Effector CD8-positive, alpha-beta T cell (primary cell): ENCODE measurements at regions not wholly inside any gene's neighbourhood (a gene's known extent, or its start where the extent isn't known, plus 50 kb on each side); places are given as distances from the start of the nearest gene placed in this dataset.
"Not testable (repeated sequence)": the region's sequence is repeated elsewhere in the genome, so short reads cannot be mapped to it uniquely, and the experiment has no call there.

Experiments
- DNase-seq: peaks from one replicate; lab custom pipeline; 2025; lab: John Stamatoyannopoulos, UW

DNA sequence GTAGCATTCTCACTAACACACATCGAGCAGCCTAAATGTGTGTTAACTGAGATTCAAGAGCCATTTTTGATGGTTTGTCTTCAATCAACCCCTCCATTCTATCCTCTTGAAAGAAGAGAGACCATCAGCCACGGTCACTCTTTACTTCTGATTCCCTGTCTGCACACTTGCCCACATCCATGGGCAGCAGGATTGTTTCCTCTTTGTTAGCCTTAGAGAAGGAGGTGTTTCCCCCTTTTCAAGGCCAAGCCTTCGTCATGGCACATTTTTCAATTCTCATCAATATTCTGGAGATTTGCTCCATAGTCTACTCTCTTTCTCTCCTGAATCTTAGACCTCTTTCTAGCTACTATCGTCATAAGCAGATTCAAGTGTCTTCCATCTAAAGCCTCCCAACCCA lies 522.4 kb upstream of the NAALADL2 start:
- DNase-seq: no peak

DNA sequence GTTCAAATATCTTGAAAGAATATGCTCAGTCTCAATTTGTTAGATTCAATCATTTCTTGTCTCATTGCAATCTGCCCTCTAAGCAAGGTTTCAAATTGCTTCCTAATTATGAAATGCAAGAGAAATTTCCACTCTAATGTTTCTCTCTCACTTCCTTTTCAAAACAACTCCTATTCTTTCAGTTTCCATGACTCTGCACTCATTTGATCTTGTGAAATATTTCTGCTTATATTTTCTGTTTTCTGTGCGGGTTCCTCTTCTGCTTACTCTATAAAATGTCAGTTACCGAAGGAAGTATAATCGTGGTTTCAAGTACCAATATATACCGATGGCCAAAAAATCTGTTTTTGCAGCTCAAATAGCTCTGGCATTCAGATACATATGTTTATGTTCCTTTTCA lies 521.9 kb upstream of the NAALADL2 start:
- DNase-seq: no peak

DNA sequence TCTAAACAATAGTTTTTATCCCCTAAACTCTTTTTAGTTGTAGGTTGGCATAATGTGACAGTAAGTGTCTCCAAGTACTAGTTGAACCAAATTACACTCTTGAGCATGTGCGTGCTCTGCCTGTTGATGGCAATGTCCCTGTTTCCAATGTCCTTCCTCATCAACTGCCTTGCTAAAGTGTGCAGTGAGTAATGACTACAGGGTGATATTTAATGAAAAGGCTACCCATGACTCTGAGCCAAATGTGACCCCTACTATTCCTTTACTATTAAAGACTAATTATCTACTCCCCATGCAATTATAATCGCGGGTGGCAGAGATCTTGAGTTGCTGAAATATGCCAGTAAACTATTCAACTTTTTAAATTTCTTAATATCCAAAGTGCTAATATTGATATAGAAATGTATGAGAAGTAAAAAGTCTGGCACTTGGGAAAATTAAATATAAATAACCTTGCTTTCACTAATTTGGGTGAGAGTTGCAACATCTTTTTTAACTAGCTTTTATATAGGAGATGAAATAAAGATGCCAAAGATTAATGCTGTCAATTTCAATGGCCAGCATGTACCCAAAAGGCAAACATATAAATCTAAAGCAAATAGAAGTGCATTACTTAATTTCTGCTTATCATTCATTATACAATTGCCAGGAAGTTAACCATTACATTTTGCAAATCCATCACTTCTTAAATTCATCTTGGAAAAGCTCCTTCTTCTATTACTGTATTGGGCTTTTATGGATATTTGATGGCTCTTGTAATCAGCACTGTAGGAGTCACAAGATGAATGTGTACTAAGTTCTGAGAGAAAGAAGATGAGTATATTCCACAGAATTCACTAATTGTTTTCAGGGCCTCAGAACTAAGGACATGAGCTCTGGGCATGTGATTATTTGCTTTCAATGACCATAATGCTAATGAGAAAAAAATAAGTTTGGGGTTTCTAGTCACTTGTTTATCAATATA lies 518.2 kb upstream of the NAALADL2 start:
- DNase-seq: no peak

DNA sequence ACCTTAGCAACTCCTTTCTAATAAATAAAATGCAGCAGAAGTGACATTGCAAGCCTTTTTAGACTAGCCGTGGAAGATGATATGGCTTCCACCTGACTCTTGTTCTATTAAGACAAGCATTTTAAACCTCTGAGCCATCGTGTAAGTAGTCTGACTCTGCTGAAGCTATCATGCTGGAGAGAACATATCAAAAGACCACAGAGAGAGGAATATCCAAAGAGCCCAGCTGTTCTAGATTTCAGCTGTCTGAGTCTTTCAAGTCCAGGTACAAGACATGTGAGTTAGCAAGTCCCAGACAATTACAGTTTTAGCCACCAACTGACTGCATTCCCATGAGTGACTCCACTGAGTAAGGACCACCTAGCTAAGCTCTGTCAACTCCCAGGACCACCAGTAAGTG lies 517.0 kb upstream of the NAALADL2 start:
- no peak for DNase-seq

DNA sequence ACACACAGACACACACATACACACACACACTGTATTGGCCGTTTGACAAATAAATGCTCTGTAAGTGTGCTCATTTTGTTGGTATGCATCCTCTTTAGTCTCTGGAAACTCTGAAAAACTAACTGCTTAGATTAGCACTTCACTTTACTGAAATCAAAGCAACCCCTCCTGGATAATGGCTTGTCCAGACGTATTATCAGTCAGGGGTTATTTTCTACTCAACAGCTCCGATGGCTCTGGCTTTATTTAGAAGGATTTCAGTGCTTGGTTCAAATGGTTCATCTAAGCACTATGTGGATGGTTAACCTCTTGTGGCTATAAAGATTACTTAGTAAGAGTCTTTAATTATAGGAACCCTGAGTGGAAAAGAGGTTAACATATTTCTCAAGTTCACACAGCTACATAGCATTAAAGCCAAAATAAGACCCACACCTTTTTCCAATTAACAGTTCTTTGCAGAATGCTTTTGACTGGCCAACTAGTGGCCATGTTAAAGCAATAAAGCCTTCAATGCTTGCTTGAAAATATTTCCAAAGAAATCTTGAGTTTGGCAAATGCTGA lies 516.1 kb upstream of the NAALADL2 start:
- no peak for DNase-seq

DNA sequence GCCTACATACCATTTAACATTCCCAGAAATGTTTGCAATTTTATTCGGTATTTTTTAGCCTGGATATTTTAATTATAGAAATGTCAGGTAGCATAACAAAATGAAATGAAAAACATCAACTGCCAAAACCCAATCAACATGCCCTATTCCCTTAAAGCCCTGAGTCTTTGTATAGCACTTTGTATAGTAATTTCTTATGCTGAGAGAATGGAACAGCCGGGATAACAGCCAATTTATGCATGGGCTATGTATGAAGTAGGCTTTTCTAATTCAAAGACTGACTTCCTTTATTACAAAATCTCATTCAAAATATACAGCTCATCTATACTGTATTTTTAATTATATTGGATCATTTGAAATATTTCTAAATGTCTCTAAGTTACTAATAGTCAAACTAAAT lies 513.0 kb upstream of the NAALADL2 start:
- DNase-seq: no peak

DNA sequence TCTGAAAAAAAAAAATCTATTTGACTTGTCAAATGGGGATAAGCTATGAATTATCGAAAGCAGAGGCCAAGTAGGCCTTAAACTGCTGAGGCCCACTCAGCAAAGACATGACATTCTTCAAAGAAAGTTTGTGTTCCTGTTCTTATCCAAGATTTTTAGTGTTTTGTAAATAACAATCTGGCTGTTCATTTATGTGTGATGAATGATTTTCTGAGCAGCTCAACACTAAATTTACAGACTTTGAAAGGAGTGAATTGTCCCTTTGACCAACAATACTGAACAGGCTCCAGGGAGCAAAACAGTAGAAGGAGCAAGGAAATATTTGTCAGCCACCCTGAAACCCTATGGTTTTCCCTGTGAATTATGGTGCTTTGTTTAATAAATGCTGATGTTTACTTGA lies 512.6 kb upstream of the NAALADL2 start:
- no peak for DNase-seq

DNA sequence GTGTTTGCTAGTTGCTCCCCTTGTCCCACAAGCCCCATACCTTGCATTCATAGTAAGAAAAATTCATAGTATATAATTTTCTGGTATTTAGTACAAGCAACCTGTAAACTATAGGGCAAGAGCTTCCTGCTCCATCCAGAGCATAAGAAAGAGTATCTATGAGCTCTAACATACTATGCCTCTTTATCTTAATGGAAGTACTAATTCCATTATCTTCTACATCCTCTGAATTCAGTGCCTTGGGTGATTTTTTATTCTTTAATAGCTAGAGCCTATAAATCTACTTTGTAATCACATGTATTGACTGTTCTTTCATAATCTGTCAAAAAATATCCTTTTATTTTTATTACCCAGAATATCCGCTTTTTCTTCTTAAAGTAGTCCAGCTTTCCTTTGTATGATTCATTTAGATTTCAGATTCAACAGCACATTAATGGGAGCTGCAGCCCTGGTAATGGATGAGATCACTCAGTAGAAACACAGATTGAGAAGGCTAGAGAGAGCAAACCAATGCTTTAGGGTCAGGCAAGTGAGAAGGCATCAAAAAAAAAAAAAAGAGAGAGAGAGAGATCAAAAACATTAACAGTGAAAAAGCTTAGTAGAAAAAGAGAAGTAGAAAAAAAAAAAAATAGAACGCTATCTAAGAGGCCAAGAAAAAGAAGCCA lies 511.5 kb upstream of the NAALADL2 start:
- no peak for DNase-seq

DNA sequence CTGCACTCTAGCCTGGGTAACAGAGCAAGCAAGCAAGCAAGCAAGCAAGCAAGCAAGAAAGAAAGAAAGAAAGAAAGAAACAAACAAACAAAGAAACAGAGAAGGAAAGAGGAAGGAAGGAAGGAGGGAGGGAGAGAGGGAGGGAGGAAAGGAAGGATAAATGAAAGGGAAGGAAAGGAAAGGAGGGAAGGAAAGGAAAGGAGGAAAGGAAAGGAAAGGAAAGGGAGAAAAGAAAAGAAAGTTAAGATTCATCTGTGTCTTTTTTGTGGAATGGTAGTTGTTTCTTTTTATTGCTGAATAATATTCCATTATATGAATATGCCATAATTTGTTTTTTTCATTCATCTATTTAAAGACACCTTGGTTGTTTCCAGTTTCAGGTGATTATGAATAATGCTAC lies 506.9 kb upstream of the NAALADL2 start:
- DNase-seq: no peak

DNA sequence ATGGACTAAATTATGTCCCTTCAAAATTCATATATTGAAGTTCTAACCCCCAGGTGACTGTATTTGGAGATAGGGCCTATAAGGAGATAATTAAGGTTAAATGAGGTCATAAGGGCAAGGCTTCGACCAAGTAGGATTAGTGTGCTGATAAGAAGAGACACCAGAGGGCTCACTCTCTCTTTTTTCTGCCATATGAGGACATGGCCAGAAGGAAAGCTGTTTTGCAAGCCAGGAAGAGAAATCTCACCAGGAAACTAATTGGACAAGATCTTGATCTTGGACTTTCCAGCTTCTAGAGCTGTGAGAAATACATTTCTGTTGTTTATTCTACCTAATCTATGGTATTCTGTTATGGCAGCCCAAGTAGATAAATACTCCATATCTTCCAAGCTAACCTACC lies 503.6 kb upstream of the NAALADL2 start:
- no peak for DNase-seq

DNA sequence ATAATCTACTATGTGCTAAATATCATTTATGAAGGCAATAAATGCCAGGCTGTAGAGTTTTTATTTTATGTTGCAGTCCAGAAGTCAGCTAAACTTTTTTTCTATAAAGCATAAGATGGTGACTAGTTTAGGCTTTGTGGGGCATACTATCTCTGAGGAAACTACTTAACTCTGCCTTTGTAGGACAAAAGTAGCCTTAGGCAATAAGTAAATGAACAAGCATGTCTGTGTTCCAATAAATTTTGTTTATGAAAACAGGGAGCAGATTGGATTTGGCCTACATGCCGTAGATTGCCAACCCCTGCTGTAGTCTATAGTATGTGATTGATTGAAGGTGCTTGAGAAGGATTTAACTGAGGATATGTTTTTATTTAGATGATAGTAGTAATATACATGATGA lies 502.5 kb upstream of the NAALADL2 start:
- DNase-seq: no peak

DNA sequence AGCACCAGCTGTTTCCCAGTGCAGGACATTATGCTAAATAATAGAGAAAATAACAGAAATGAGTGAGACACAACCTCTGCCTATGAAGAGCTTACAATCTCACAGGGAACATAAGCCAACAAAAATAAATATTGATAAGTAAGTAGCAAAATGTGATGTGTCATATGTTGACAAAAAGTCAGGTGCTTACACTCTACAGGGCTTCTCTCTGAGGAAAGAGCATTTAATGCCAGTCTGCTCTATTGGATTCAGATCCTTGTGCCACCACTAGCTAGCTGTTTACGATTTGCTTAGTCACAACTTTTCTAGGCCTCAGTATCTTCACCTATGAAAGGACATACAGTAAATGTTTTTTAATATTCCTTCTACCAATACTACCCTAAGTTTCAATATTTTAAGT lies 500.9 kb upstream of the NAALADL2 start:
- DNase-seq: no peak

DNA sequence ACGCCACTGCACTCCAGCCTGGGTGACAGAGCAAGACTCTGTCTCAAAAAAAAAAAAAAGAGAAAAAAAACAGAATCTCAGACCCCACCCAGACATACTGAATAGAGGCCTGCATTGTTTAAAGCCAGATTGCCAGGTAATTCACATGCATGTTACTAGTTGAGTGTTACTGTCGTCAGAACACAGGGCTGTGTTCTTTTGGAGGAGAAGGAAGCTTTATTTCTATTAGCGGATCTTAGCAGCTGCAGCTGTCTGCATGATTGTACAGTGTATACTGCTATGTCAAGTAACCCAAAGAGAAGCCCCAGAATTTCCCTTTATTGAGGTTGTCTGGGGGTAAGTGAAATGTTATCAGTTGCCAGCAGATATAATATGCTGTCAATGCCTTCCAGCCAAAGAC lies 496.6 kb upstream of the NAALADL2 start:
- no peak for DNase-seq

DNA sequence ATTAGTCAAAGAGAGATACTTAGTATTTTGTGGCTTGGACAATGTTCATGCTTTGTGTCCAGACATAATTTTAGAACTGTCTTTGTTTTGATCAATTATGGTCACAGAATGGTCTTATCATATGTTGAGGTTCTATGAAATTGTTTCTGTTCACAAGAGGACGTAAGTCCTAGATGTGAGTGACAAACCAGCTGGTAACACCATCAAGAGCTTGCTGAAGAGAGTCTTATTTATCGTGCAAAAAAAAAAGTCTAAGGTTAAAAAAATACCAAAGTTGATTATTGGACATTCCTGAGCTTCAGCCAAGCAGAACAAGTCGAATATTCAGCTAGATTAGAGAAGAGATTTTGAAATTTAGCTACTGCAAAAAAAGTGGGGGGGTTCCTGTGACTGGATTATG lies 495.9 kb upstream of the NAALADL2 start:
- DNase-seq: no peak

DNA sequence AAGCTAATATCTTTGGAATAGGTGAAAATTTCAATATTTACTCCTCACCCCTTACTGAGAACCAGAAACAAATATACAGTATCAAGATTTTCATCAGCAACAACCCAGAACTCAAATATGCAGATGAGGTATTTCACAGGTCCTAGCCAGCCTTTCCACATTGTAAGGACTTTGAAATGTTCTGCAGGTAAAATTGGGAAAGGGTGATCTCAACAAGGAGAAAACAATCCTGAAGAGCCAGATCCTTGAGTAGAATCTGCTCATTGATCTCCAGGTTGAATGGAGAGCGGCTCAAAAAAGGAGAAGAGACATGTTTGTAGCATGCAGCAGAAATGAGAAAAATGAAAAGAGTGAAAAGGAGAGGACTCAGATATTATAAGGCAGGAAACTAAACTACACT lies 493.3 kb upstream of the NAALADL2 start:
- DNase-seq: no peak

DNA sequence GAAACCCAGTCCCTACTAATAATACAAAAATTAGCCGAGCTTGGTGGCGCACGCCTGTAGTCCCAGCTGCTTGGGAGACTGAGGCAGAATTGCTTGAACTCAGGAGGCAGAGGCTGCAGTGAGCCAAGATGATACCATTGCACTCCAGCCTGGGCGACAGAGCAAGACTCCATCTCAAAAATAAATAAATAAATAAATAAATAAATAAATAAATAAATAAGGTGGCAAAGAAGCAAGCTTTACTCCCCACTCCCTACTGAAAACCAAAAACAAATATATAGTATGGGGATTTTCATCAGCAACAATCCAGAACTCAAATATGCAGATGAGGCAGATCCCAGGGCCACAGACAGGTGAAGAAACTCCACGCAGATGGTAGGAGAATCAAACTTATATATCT lies 492.2 kb upstream of the NAALADL2 start:
- DNase-seq: not testable (repeated sequence)

DNA sequence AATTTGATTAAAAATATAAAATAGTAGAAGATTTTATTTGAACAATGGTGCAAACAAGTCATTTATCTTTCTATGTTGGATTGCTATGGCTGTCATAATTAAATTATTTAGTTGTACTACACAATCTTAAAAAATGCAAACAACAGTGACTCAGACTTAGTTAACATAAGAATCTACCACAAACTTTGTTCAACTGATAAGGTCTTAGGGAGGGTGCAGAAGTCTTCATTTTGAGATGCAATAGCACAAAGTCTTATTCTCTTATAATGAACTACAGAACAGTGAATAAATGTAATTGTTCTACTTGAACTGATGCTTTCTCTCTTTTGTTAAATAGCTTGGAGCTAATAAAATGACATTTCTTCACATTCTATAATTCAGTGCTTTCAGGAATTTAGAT lies 482.8 kb upstream of the NAALADL2 start:
- DNase-seq: no peak

DNA sequence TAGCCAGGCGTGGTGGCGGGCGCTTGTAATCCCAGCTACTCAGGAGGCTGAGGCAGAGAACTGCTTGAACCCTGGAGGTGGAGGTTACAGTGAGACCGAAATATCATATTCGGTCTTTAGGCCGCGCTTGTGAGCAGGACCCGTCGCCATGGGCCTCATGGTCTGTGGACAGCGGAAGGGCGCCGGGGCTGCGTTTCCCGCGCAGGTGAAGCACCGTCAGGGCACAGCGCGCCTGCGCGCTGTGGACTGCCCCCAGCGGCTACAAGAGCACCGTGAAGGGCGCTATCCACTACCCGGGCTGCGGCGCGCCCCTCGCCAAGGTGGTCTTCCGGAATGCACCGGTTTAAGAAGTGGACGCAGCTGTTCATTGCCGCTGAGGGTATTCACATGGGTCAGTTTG lies 482.0 kb upstream of the NAALADL2 start:
- no peak for DNase-seq

DNA sequence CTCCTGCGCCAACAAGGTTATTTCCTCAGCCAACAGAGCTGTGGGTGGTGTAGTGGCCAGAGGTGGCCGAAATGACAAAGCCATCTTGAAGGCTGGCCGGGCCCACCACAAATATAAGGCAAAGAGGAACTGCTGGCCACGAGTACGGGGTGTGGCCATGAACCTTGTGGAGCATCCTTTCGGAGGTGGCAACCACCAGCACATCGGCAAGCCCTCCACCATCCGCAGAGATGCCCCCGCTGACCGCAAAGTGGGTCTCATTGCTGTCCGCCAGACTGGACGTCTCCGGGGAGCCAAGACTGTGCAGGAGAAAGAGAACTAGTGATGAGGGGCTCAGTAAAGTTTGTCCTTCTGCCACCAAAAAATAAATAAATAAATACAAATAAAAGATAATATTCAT lies 481.4 kb upstream of the NAALADL2 start:
- DNase-seq: no peak

DNA sequence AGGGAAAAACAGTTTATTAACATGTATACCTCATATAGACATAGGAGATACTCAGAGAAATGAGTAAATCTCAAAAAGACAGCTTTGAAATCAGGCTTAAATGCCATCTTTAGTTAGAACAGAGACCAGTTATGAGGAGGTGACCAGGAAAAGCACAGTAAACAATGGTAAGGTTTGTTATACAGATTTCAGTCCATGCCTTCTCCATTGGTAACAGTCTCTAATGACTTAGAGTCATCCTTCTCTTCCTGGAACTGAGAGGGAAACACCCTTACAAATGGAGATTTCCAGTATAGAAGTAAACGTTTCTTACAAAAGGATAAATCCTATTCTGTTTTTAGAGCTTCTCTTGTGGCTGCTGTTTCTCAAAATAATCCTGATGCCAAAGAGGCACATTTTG lies 476.3 kb upstream of the NAALADL2 start:
- no peak for DNase-seq

DNA sequence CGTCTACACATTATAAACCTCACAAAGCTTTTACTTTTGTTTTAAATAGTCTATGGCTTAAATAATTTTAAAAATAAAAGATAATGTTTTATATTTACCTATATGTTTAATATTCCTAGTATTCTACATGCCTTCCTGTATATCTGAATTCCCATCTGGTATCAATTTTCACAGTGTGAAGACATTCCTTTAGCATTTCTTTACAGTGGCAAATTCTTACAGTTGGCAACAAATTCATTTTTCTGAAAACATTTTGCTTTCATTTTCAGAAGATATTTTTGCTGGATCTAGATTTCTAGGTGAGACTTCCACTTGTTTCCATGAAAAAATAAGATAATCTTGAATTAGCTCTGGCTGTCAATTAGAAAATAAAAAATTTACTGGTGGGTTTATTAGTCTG lies 471.4 kb upstream of the NAALADL2 start:
- no peak for DNase-seq

DNA sequence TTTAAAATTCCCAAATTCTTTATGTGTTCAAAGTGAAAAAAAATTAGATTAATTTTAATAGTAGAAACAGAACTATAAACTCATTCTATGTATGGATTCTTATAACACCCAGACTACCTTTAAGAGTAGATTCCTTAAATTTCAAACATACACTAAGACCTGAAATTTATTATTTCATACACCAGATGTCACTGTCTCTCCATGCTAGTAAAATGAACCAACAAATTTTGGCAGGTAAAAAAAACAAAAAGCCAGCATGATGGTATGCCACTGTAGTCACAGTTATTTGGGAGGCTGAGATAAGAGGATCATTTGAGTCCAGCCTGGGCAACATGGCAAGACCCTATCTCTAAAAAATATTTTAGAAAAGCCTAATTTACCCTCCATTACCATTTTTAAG lies 461.3 kb upstream of the NAALADL2 start:
- no peak for DNase-seq

DNA sequence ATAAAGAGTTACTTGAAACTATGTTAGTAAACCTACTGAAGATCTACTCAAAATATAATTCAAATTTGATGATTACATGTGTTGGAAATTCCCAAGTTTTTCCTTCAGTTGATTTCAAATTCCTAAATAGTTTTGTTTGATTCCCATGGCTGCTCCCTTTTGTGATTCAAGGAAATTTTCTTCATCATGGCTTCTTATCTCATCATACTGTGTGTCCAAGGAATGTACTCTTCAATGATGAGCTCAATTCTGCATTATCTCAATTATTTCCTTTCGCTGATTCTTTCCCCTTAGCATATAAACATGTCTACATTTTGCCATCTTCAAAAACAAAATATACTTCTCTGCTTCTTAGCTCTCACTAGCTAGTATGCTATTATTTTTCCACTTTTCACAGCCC lies 460.4 kb upstream of the NAALADL2 start:
- no peak for DNase-seq
